ENCODE measurements at regions not wholly inside any gene's neighbourhood (a gene's known extent, or its start where the extent isn't known, plus 50 kb on each side); places are given as distances from the start of the nearest gene placed in this dataset.

- Histone ChIP-seq H3K4me1 (ENCODE audit: low read depth, poor library complexity, severe bottlenecking) (no peaks in the 10 kb centered on the region), H3K4me3 (IDR thresholded peaks at IDR 0.05; ENCODE audit: insufficient read depth, low read depth, low read length) (no peak overlapping the region), H3K27ac (no peak overlapping the region), H3K79me2 (ENCODE audit: insufficient read depth, low read depth) (no peaks in the 10 kb centered on the region), H3K4me2 (no peak overlapping the region), H3K36me3 (ENCODE audit: insufficient read depth) (no peaks in the 10 kb centered on the region), H4K20me1 (ENCODE audit: insufficient read depth) (no peaks in the 10 kb centered on the region), H3K27me3 (ENCODE audit: insufficient read depth, low read depth) (no peaks in the 10 kb centered on the region), H3K9ac (no peak overlapping the region), H2AFZ (ENCODE audit: low read depth) (no peak overlapping the region)
- no peak for TF ChIP-seq CTCF (conservative IDR thresholded peaks at IDR 0.05; ENCODE audit: low read depth, low read length)
Observed at GRCh38 chr18:78584459-78585022, 395.1 kb upstream of the SALL3 start.

GRCh38 chr18:78586586-78586985 is 393.0 kb upstream of the SALL3 start:
- no peaks in the 10 kb centered on the region for H3K36me3 ChIP-seq (ENCODE audit: insufficient read depth)
- no peak overlapping the region for H3K9ac ChIP-seq
- no peak overlapping the region for H2AFZ ChIP-seq (ENCODE audit: low read depth)
- no peaks in the 10 kb centered on the region for H3K27me3 ChIP-seq (ENCODE audit: insufficient read depth, low read depth)
- H3K4me3 ChIP-seq (IDR thresholded peaks at IDR 0.05; ENCODE audit: insufficient read depth, low read depth, low read length): no peak overlapping the region
- no peak for TF ChIP-seq CTCF (conservative IDR thresholded peaks at IDR 0.05; ENCODE audit: low read depth, low read length)
- no peaks in the 10 kb centered on the region for H3K4me1 ChIP-seq (ENCODE audit: low read depth, poor library complexity, severe bottlenecking)
- H3K79me2 ChIP-seq (ENCODE audit: insufficient read depth, low read depth): no peaks in the 10 kb centered on the region
- no peak overlapping the region for H3K4me2 ChIP-seq
- H3K27ac ChIP-seq: no peak overlapping the region
- H4K20me1 ChIP-seq (ENCODE audit: insufficient read depth): no peaks in the 10 kb centered on the region

GRCh38 chr18:78587096-78587495 is 392.5 kb upstream of the SALL3 start:
- Histone ChIP-seq H4K20me1 (ENCODE audit: insufficient read depth) (no peaks in the 10 kb centered on the region), H3K36me3 (ENCODE audit: insufficient read depth) (no peaks in the 10 kb centered on the region), H3K27me3 (ENCODE audit: insufficient read depth, low read depth) (no peaks in the 10 kb centered on the region), H3K4me3 (IDR thresholded peaks at IDR 0.05; ENCODE audit: insufficient read depth, low read depth, low read length) (no peak overlapping the region), H3K9ac (no peak overlapping the region), H2AFZ (ENCODE audit: low read depth) (no peak overlapping the region), H3K4me2 (no peak overlapping the region), H3K27ac (no peak overlapping the region), H3K79me2 (ENCODE audit: insufficient read depth, low read depth) (no peaks in the 10 kb centered on the region), H3K4me1 (ENCODE audit: low read depth, poor library complexity, severe bottlenecking) (no peaks in the 10 kb centered on the region)
- TF ChIP-seq CTCF (conservative IDR thresholded peaks at IDR 0.05; ENCODE audit: low read depth, low read length): no peak

- Histone ChIP-seq H3K4me2 (no peak overlapping the region), H4K20me1 (ENCODE audit: insufficient read depth) (no peaks in the 10 kb centered on the region), H3K4me3 (IDR thresholded peaks at IDR 0.05; ENCODE audit: insufficient read depth, low read depth, low read length) (no peak overlapping the region), H3K27me3 (ENCODE audit: insufficient read depth, low read depth) (no peaks in the 10 kb centered on the region), H2AFZ (ENCODE audit: low read depth) (no peak overlapping the region), H3K4me1 (ENCODE audit: low read depth, poor library complexity, severe bottlenecking) (no peaks in the 10 kb centered on the region), H3K9ac (no peak overlapping the region), H3K36me3 (ENCODE audit: insufficient read depth) (no peaks in the 10 kb centered on the region), H3K79me2 (ENCODE audit: insufficient read depth, low read depth) (no peaks in the 10 kb centered on the region), H3K27ac (no peak overlapping the region)
- TF ChIP-seq CTCF (conservative IDR thresholded peaks at IDR 0.05; ENCODE audit: low read depth, low read length): no peak
Observed at GRCh38 chr18:78587626-78588600, 391.7 kb upstream of the SALL3 start.

All from KMS-11 (cell line).